ENCODE measurements at regions not wholly inside any gene's neighbourhood (a gene's known extent, or its start where the extent isn't known, plus 50 kb on each side); places are given as distances from the start of the nearest gene placed in this dataset.

- TF ChIP-seq CTCF (IDR thresholded peaks at IDR 0.05) (no peak), SIN3A (IDR thresholded peaks at IDR 0.05; ENCODE audit: borderline replicate concordance, insufficient read depth, low read depth, low read length) (no peak), POLR2AphosphoS5 (IDR thresholded peaks at IDR 0.05; ENCODE audit: low read depth, low read length) (no peak)
Observed at GRCh38 chr11:11708256-11708655, 86.5 kb upstream of the GALNT18 start.
